CD4-positive, alpha-beta T cell treated with Interleukin-4 for 4 hours (primary cell): ENCODE measurements at regions not wholly inside any gene's neighbourhood (a gene's known extent, or its start where the extent isn't known, plus 50 kb on each side); places are given as distances from the start of the nearest gene placed in this dataset.

Experiments
- DNase-seq: peaks from one replicate; pipeline ENCODE4 v3.0.0-alpha.2; 2020

DNA sequence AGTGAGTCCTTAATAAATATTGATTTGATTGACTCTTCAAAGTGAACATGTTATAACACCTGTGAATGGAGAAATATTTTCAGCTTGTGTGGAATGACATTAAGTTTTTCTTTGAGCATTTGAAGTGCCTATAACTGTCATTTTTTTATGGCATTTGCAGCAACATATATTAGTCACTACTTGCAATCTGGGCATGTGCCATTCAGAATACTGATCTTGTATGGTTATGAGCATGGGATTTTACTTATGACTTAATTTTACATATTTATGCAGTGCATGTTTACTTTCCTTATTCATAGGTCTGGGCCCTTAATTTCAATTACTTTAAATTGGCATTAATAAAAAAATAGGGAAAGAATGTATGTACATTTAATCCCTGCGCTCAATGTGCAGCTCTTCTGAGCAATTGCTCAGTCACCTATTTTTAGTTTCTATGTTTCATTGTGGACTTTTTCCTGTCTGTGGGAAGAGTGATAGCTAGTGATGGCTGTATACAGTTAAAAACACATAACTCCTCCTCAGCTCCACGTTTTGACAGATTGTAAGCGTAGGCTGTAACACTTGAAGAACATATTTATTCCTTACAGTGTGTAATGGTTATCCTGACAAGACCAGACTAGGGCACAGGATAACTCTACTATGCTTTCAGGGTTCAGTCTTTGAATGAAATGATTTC lies 339.6 kb downstream of the SNAPC1 start:
- DNase-seq = no peak

DNA sequence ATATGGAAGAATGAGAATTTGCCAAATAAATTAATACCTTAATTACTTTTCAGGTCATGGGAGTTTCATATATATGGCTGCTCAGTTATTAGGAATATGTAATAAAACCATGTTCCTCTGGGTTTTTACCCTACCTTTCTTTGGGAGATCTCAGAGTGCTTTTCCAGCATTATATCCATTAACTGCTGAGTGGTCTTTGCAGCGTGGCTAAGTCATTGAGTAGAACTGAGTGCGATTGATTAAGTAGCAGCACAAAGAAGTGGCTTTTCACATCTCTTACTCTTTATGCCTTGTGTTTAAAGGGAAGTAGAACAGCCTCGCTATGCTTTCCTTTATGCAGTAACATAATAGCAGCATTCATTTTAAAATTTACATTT lies 340.1 kb downstream of the SNAPC1 start:
- no peak for DNase-seq

GRCh38 chr14:62103464-62103863 lies 341.2 kb downstream of the SNAPC1 start:
- DNase-seq = no peak

DNA sequence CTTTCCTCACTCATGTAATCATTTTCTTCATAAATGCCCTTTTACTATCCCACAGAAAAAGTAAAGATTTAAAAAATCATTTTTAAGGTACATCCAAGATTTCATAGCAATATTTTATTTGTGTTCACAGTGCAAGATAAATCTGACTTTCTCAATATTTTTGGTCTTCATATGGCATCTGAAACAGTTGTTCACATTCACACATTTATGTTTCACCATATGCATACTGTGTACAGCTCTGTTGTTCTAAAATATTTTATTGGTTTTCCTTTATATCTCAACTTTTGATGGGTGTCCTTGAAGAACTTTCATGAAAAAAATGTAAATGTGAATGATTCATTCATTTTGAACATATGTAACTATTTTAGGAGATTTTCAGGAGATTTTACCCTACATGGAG lies 348.7 kb downstream of the SNAPC1 start:
- DNase-seq = no peak

- DNase-seq = peak; percentile 37
Measured at GRCh38 chr14:62117010-62117750, 355.0 kb downstream of the SNAPC1 start.

GRCh38 chr14:62117751-62118105 lies 355.5 kb downstream of the SNAPC1 start:
- no peak for DNase-seq

- no peak for DNase-seq
Measured at GRCh38 chr14:62118461-62118860, 356.2 kb downstream of the SNAPC1 start.

GRCh38 chr14:62118871-62119270 lies 356.7 kb downstream of the SNAPC1 start:
- DNase-seq = no peak

DNA sequence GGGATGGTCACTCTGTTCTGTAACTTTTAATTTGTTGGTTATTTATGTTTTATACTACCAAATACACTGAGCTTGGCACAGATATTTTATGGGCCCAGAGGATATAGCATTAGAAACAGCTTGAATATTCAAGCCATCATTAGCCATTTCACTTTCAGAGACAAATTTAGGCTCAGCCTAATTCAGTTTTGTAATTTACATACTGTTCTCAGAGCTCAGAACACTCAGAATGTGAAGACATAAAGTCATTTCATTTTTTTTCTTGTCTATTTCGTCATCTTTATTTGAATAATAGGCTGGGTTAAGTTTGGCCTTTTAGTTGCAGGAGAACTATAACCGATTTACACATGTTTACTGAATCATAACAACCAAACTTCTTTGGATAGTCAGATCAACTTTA lies 361.7 kb downstream of the SNAPC1 start:
- no peak for DNase-seq

GRCh38 chr14:62125793-62126192 lies 363.6 kb downstream of the SNAPC1 start:
- DNase-seq = no peak

DNA sequence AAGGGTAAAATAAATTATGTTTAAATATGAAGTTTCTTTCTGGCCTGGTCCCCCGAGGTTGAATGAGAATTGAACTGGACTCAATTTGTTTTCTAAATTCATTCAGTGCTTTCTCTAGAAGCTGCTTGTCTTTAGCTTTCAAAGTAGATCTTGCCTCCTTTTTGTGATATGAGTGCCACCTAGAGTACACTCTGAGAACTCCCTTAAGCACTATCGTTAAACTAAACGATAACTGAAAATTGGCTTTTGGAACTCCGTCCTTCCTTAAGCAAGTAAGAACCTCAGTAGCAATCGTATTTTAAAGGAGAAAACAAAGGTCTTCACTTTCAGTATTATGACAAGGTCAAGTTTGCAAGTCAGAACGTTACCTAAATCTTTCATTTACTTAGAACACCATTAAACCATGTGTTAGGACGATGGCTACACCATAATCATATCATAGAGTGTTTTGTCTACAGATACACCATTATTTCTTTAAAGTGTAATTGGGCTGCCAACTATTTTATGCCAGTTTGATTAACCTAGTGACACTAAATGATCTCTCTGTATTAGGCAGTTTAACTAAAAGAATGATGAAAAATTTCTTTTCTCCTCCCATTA lies 364.8 kb downstream of the SNAPC1 start:
- DNase-seq = peak; percentile 52

GRCh38 chr14:62130441-62130840 lies 368.2 kb downstream of the SNAPC1 start:
- no peak for DNase-seq

GRCh38 chr14:62133776-62134550 lies 371.7 kb downstream of the SNAPC1 start:
- no peak for DNase-seq

- no peak for DNase-seq
Measured at GRCh38 chr14:62138593-62138992, 376.4 kb downstream of the SNAPC1 start.

DNA sequence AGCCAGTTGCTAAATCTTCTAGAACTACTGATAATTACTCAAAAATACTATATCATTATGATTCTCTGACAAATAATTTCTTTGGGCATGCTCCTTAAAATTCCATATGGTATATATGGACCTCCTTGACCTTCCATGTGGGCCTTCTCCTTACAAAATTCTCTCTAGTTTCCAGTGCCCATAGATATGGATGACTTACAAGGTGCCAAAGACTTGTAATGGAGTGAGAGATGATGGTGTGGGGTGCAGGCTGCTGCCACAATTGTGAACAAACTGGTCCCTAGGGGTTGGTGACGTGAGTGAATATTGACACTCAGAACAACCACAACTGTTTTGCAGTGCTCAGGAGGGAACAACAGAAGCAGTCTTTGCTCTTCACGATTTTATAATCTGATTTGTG lies 378.9 kb downstream of the SNAPC1 start:
- DNase-seq = no peak

DNA sequence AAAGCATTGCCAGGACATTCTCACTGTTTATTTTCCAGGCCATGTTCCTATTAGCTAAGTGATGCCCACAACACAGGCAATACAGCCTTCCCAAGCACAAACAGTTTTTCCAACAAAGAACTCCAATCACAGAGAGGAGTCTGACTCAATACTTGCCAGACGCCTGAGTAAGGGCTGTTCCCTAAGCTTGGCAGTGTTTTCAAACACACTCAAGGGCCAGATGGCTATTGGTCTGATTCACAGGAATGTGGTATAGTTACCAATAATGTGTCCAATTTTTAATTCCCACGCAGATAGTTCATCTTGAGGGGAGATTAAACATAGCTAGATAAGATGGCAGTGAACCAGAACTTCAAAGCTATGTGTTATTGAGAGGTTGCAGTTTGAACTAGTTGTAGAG lies 381.0 kb downstream of the SNAPC1 start:
- DNase-seq = no peak

- no peak for DNase-seq
Measured at GRCh38 chr14:62144863-62145262, 382.6 kb downstream of the SNAPC1 start.

GRCh38 chr14:62146030-62146429 lies 383.8 kb downstream of the SNAPC1 start:
- no peak for DNase-seq

GRCh38 chr14:62156052-62156451 lies 393.8 kb downstream of the SNAPC1 start:
- DNase-seq = no peak

- DNase-seq = no peak
Measured at GRCh38 chr14:62158779-62159178, 396.6 kb downstream of the SNAPC1 start.

GRCh38 chr14:62159314-62159713 lies 397.1 kb downstream of the SNAPC1 start:
- DNase-seq = no peak

DNA sequence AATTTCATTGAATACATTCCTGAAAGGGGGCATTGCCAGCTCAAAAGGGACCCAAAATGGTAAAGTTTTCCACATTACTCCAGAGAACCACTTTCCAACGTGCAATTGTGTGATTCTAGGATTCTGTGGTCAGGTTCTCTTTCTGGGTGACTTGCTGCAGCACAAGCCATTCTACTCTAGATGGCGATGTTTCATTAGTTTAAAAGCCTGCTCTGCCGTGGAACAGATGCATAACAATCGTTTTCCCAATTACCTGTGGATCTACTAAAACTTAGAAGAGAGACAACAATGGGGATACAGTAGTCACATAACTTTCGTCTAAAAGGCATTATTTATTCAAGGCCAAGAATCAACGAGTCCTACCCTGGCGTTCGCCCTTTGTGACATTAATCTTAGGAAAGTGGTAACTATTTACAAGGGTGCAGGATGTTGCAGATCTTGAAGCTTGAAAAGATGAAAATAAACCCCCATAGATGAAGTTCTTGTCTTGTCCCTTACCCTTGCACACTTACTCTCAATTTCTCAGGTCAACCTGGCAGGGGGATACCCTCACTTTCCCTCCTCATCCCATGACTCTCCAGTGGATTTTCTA lies 400.9 kb downstream of the SNAPC1 start:
- peak; percentile 14 for DNase-seq

- no peak for DNase-seq
Measured at GRCh38 chr14:62168564-62169155, 406.4 kb downstream of the SNAPC1 start.
